ENCODE measurements at regions not wholly inside any gene's neighbourhood (a gene's known extent, or its start where the extent isn't known, plus 50 kb on each side); places are given as distances from the start of the nearest gene placed in this dataset.
"Not testable (repeated sequence)": the region's sequence is repeated elsewhere in the genome, so short reads cannot be mapped to it uniquely, and the experiment has no call there.

GRCh38 chr2:13676269-13676668 is 956.2 kb upstream of the LRATD1 start:
- H3K9me3 Mint-ChIP-seq = peaks cover 3% of the 10 kb centered on the region
- H3K4me1 Mint-ChIP-seq (ENCODE audit: low read depth) = no peaks in the 10 kb centered on the region
- H3K27me3 Mint-ChIP-seq = no peaks in the 10 kb centered on the region
- H3K4me3 Mint-ChIP-seq = no peak overlapping the region
- no peaks in the 10 kb centered on the region for H3K36me3 Mint-ChIP-seq (ENCODE audit: low read depth)
- no peak overlapping the region for H3K27ac Mint-ChIP-seq

GRCh38 chr2:13681936-13682335 is 950.6 kb upstream of the LRATD1 start:
- Mint-ChIP-seq H3K9me3 (peaks cover 7% of the 10 kb centered on the region), H3K36me3 (ENCODE audit: low read depth) (no peaks in the 10 kb centered on the region), H3K4me3 (no peak overlapping the region), H3K27ac (no peak overlapping the region), H3K4me1 (ENCODE audit: low read depth) (no peaks in the 10 kb centered on the region), H3K27me3 (no peaks in the 10 kb centered on the region)

GRCh38 chr2:13682540-13683272 is 949.8 kb upstream of the LRATD1 start:
- Mint-ChIP-seq H3K9me3 (peaks cover 7% of the 10 kb centered on the region), H3K4me1 (ENCODE audit: low read depth) (no peaks in the 10 kb centered on the region), H3K27ac (no peak overlapping the region), H3K27me3 (no peaks in the 10 kb centered on the region), H3K4me3 (no peak overlapping the region), H3K36me3 (ENCODE audit: low read depth) (no peaks in the 10 kb centered on the region)

- Mint-ChIP-seq H3K4me1 (ENCODE audit: low read depth) (no peaks in the 10 kb centered on the region), H3K27me3 (no peaks in the 10 kb centered on the region), H3K36me3 (ENCODE audit: low read depth) (no peaks in the 10 kb centered on the region), H3K9me3 (peaks cover 7% of the 10 kb centered on the region), H3K27ac (no peak overlapping the region), H3K4me3 (no peak overlapping the region)
Observed at GRCh38 chr2:13686262-13686661, 946.3 kb upstream of the LRATD1 start.

- no peak overlapping the region for H3K27ac Mint-ChIP-seq
- no peaks in the 10 kb centered on the region for H3K36me3 Mint-ChIP-seq (ENCODE audit: low read depth)
- H3K27me3 Mint-ChIP-seq = no peaks in the 10 kb centered on the region
- H3K4me1 Mint-ChIP-seq (ENCODE audit: low read depth) = no peaks in the 10 kb centered on the region
- H3K4me3 Mint-ChIP-seq = no peak overlapping the region
- H3K9me3 Mint-ChIP-seq = peaks cover 14% of the 10 kb centered on the region
Observed at GRCh38 chr2:13694673-13695072, 937.8 kb upstream of the LRATD1 start.

- no peaks in the 10 kb centered on the region for H3K4me1 Mint-ChIP-seq (ENCODE audit: low read depth)
- H3K27me3 Mint-ChIP-seq = no peaks in the 10 kb centered on the region
- H3K9me3 Mint-ChIP-seq = peaks cover 11% of the 10 kb centered on the region
- no peaks in the 10 kb centered on the region for H3K36me3 Mint-ChIP-seq (ENCODE audit: low read depth)
- H3K4me3 Mint-ChIP-seq = no peak overlapping the region
- no peak overlapping the region for H3K27ac Mint-ChIP-seq
Observed at GRCh38 chr2:13696601-13697000, 935.9 kb upstream of the LRATD1 start.

- peaks cover 4% of the 10 kb centered on the region for H3K9me3 Mint-ChIP-seq
- no peak overlapping the region for H3K27ac Mint-ChIP-seq
- H3K27me3 Mint-ChIP-seq = no peaks in the 10 kb centered on the region
- H3K4me3 Mint-ChIP-seq = no peak overlapping the region
- H3K4me1 Mint-ChIP-seq (ENCODE audit: low read depth) = no peaks in the 10 kb centered on the region
- no peaks in the 10 kb centered on the region for H3K36me3 Mint-ChIP-seq (ENCODE audit: low read depth)
Observed at GRCh38 chr2:13698847-13699246, 933.7 kb upstream of the LRATD1 start.

GRCh38 chr2:13699939-13700338 is 932.6 kb upstream of the LRATD1 start:
- not testable (repeated sequence) for H3K27ac Mint-ChIP-seq; H3K9me3 Mint-ChIP-seq; H3K4me3 Mint-ChIP-seq; H3K27me3 Mint-ChIP-seq; H3K36me3 Mint-ChIP-seq (ENCODE audit: low read depth); H3K4me1 Mint-ChIP-seq (ENCODE audit: low read depth)

GRCh38 chr2:13711154-13711553 is 921.4 kb upstream of the LRATD1 start:
- Mint-ChIP-seq H3K9me3 (peaks cover 5% of the 10 kb centered on the region), H3K27me3 (no peaks in the 10 kb centered on the region), H3K4me1 (ENCODE audit: low read depth) (no peaks in the 10 kb centered on the region), H3K36me3 (ENCODE audit: low read depth) (no peaks in the 10 kb centered on the region), H3K4me3 (no peak overlapping the region), H3K27ac (no peak overlapping the region)

GRCh38 chr2:13714466-13714865 is 918.1 kb upstream of the LRATD1 start:
- Mint-ChIP-seq H3K4me3 (no peak overlapping the region), H3K27ac (no peak overlapping the region), H3K36me3 (ENCODE audit: low read depth) (no peaks in the 10 kb centered on the region), H3K9me3 (peaks cover 5% of the 10 kb centered on the region), H3K4me1 (ENCODE audit: low read depth) (no peaks in the 10 kb centered on the region), H3K27me3 (no peaks in the 10 kb centered on the region)

- Mint-ChIP-seq H3K4me1 (ENCODE audit: low read depth) (no peaks in the 10 kb centered on the region), H3K27me3 (no peaks in the 10 kb centered on the region), H3K4me3 (no peak overlapping the region), H3K27ac (no peak overlapping the region), H3K9me3 (peaks cover 17% of the 10 kb centered on the region), H3K36me3 (ENCODE audit: low read depth) (no peaks in the 10 kb centered on the region)
Observed at GRCh38 chr2:13725945-13726344, 906.6 kb upstream of the LRATD1 start.

- no peaks in the 10 kb centered on the region for H3K4me1 Mint-ChIP-seq (ENCODE audit: low read depth)
- peaks cover 28% of the 10 kb centered on the region for H3K9me3 Mint-ChIP-seq
- H3K4me3 Mint-ChIP-seq = no peak overlapping the region
- H3K36me3 Mint-ChIP-seq (ENCODE audit: low read depth) = no peaks in the 10 kb centered on the region
- H3K27ac Mint-ChIP-seq = no peak overlapping the region
- no peaks in the 10 kb centered on the region for H3K27me3 Mint-ChIP-seq
Observed at GRCh38 chr2:13745330-13745729, 887.2 kb upstream of the LRATD1 start.

- Mint-ChIP-seq H3K4me1 (ENCODE audit: low read depth) (no peaks in the 10 kb centered on the region), H3K9me3 (peaks cover 18% of the 10 kb centered on the region), H3K27ac (no peak overlapping the region), H3K27me3 (no peaks in the 10 kb centered on the region), H3K4me3 (no peak overlapping the region), H3K36me3 (ENCODE audit: low read depth) (no peaks in the 10 kb centered on the region)
Observed at GRCh38 chr2:13751955-13752354, 880.6 kb upstream of the LRATD1 start.

GRCh38 chr2:13758412-13758811 is 874.1 kb upstream of the LRATD1 start:
- Mint-ChIP-seq H3K27me3 (no peaks in the 10 kb centered on the region), H3K9me3 (peaks cover 9% of the 10 kb centered on the region), H3K4me3 (no peak overlapping the region), H3K27ac (no peak overlapping the region), H3K4me1 (ENCODE audit: low read depth) (no peaks in the 10 kb centered on the region), H3K36me3 (ENCODE audit: low read depth) (no peaks in the 10 kb centered on the region)

- peaks cover 4% of the 10 kb centered on the region for H3K9me3 Mint-ChIP-seq
- H3K27ac Mint-ChIP-seq = no peak overlapping the region
- H3K27me3 Mint-ChIP-seq = no peaks in the 10 kb centered on the region
- H3K4me3 Mint-ChIP-seq = no peak overlapping the region
- H3K36me3 Mint-ChIP-seq (ENCODE audit: low read depth) = no peaks in the 10 kb centered on the region
- no peaks in the 10 kb centered on the region for H3K4me1 Mint-ChIP-seq (ENCODE audit: low read depth)
Observed at GRCh38 chr2:13768274-13768673, 864.2 kb upstream of the LRATD1 start.

GRCh38 chr2:13770279-13770678 is 862.2 kb upstream of the LRATD1 start:
- Mint-ChIP-seq H3K36me3 (ENCODE audit: low read depth) (no peaks in the 10 kb centered on the region), H3K4me3 (no peak overlapping the region), H3K4me1 (ENCODE audit: low read depth) (no peaks in the 10 kb centered on the region), H3K27me3 (no peaks in the 10 kb centered on the region), H3K27ac (no peak overlapping the region), H3K9me3 (peaks cover 4% of the 10 kb centered on the region)

Measured in stimulated activated naive CD8-positive, alpha-beta T cell treated with anti-CD3 and anti-CD28 coated beads, Interleukin-15, Interleukin-2, amounts not matched to agents 100 ng/mL and 50 ng/mL, for 24 hours (primary cell).